WERI-Rb-1 (cell line): ENCODE measurements at regions not wholly inside any gene's neighbourhood (a gene's known extent, or its start where the extent isn't known, plus 50 kb on each side); places are given as distances from the start of the nearest gene placed in this dataset.

Experiments used
- DNase-seq: peaks from one replicate; pipeline ENCODE4 v3.0.0-alpha.2; 2020
- H3K27ac ChIP-seq: fragments of 250-450 bp; sonication (Bioruptor Pico); 2 replicates; pipeline ENCODE4 v1.5.1; 2020; ENCODE audit warnings: mild to moderate bottlenecking, moderate library complexity
- H3K27me3 ChIP-seq: fragments of 250-450 bp; sonication (Bioruptor Pico); 2 replicates; pipeline ENCODE4 v1.5.1; 2021; ENCODE audit warnings: mild to moderate bottlenecking, low read depth, moderate library complexity; ENCODE audit not compliant: insufficient read depth, severe bottlenecking
- H3K36me3 ChIP-seq: fragments of 250-450 bp; sonication (Bioruptor Pico); 2 replicates; pipeline ENCODE4 v1.5.1; 2020; ENCODE audit warnings: mild to moderate bottlenecking, moderate library complexity
- H3K4me3 ChIP-seq: 2 replicates; pipeline ENCODE4 v1.5.1; 2011; ENCODE audit warnings: low read depth, mild to moderate bottlenecking, control low read depth, low read length
- H3K9me3 ChIP-seq: fragments of 250-450 bp; sonication (Bioruptor Pico); 2 replicates; pipeline ENCODE4 v1.5.1; 2021; ENCODE audit warnings: mild to moderate bottlenecking, moderate library complexity; ENCODE audit not compliant: severe bottlenecking
- TF ChIP-seq, protein P1 (sequence below): IDR thresholded peaks from 2 replicates; pipeline ENCODE4 v1.5.1; 2011; ENCODE audit warnings: low read depth, mild to moderate bottlenecking, control low read depth, inconsistent platforms, low read length

DNA sequence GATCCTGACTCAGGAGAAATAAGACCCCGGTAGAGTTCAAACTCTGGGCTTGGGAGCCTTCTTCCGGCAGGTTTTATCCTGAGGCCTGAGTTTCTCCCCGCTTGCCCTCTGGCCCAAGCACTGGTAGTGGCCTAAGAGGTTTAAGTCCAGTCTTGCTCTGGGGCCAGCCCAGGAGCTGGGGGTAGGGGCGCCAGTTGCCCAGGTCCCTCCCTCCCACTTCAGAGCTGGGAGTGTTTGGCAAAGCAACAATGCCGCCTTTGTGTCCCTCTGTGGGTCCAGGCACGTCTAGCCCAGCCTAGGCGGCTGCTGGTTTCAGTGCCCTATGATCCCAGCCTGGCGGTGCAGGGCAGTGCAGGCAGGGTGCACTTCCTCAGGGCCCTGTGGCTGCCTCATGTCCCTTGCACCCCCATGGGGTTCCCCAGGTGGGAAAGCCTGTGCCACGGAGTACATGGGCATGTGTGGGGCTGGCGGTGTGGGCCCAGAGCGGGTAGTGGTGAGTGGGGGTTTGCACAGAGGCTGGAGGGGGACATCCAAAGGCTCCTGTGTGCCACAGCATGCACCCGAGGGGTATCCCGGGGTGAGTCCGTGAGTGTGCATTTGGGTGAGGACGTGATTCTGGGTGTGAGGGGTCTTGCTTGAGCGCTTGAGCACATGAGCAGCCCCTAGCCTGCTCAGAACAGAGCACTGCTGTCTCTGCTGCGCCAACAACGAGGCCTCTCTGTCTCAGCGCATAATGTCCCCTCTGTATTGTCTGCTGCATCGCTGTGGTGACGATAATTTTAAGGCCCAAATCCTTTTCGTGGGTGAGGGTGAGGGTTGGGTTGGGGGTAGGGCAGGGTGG is 61.7 kb upstream of the PSD2 start:
- no peak overlapping the region for H3K4me3 ChIP-seq
- no peaks in the 10 kb centered on the region for H3K27me3 ChIP-seq
- no peaks in the 10 kb centered on the region for H3K36me3 ChIP-seq
- peak; percentile 72 for DNase-seq
- TF ChIP-seq, protein P1, sequence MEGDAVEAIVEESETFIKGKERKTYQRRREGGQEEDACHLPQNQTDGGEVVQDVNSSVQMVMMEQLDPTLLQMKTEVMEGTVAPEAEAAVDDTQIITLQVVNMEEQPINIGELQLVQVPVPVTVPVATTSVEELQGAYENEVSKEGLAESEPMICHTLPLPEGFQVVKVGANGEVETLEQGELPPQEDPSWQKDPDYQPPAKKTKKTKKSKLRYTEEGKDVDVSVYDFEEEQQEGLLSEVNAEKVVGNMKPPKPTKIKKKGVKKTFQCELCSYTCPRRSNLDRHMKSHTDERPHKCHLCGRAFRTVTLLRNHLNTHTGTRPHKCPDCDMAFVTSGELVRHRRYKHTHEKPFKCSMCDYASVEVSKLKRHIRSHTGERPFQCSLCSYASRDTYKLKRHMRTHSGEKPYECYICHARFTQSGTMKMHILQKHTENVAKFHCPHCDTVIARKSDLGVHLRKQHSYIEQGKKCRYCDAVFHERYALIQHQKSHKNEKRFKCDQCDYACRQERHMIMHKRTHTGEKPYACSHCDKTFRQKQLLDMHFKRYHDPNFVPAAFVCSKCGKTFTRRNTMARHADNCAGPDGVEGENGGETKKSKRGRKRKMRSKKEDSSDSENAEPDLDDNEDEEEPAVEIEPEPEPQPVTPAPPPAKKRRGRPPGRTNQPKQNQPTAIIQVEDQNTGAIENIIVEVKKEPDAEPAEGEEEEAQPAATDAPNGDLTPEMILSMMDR: no peak
- H3K9me3 ChIP-seq: no peaks in the 10 kb centered on the region
- peak overlapping the region; percentile 81 for H3K27ac ChIP-seq

DNA sequence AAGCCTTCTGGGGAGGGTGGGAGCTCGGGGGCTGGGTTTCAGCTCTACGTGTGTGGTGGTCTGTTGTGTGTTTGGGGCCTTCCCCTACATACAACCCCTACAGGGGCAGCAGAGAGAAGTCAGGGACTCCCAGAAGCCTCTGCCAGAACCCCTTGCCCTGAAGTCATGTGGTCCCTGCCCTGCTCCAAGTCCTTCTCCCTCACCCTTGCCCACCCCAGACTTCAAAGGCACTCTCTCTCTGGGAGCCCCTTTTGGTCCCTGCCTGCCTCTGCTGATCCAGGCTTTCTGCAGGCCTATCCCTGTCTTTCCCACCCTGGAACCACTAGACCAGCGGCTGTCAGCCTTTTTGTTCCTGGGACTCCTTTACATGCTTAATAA is 61.1 kb upstream of the PSD2 start:
- DNase-seq: no peak
- Histone ChIP-seq H3K27ac (peak overlapping the region; percentile 81), H3K27me3 (no peaks in the 10 kb centered on the region), H3K4me3 (no peak overlapping the region), H3K36me3 (no peaks in the 10 kb centered on the region), H3K9me3 (no peaks in the 10 kb centered on the region)
- TF ChIP-seq, protein P1: no peak

DNA sequence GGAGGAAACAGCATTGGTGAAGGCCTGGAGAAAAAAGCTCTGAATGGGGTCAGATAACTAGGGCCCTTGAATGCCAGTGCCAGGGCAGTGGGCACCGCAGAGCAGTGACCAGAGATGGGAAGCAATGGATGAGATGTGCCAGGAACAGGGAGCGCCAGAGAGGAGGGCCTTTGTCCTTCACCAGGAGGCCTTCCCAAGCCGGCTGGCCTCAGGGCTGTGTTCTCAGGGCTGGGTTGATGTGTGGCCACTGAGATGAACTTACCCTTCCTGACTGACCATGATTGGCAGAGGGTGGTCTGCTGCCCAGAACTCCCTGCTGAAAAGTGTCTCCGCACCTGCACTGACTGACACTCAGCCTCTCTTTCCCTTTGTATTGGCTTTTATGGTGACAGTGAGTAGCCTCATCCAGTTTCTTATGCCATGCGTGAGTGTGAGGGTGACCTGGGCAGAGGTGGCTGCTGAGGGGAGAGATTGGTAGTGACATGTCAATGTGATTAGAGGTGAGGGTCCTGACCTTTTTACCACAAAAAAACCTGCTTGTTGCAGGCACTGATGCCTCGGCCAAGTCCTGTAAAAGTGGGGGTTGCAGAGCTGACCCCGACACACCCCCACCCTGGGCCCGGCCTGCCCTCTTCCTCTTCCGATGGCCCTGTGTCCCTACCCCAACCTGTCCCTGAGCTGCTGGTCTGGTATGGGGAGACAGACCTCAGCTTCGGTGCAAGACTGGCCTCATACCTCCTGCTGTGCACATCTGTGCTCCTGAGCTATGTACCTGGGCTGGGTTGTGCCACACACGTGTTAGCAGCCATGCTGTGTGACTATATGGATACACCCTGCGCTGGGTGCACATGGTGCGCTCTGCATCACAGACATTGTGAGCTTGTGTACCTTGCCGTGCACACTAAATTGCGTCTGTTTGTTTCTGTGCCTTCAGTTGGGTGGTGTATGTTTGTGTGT is 57.1 kb upstream of the PSD2 start:
- Histone ChIP-seq H3K27me3 (no peaks in the 10 kb centered on the region), H3K4me3 (no peak overlapping the region), H3K9me3 (no peaks in the 10 kb centered on the region), H3K36me3 (no peaks in the 10 kb centered on the region), H3K27ac (peak overlapping the region; percentile 59)
- DNase-seq: no peak
- TF ChIP-seq, protein P1: no peak

DNA sequence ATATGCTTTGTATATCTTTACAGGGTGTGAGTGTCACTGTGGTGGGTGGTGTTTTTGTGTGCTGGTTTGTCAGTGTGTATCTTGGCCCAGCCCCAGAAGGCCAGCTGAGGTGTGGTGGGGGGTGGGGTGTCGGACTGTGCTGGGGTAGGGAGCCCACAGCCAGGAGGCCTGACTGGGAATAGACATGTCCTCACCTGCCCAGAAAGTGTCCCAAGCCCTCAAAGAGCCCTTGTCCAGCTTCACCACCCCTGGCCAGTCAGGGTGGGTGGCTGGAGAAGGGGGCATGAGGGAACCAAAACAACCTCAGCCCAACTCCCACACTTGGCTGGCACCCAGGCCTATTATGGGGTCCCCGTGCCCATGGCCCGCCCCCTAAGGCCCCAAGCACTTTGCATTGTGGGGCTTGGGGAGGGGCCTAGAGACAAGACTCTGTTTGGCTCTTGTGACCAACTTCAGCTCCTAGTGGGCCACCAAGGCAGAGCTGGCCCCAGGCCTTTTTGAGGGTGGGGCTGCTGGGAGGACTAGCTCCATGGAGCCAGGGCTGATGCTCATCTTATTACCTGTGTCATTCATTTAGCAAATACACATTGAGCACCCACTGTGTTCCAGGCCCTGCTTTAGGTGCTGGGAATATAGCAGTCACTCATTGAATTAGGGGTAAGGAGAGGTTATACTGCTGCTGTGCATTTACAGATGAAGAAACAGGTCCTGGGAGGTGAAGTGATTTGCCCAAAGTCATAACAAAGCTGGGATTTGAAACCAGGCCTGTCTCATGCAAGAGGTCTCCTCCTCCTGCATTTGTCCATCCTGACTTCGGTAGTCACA is 56.2 kb upstream of the PSD2 start:
- Histone ChIP-seq H3K9me3 (no peaks in the 10 kb centered on the region), H3K27ac (peak overlapping the region; percentile 59), H3K27me3 (no peaks in the 10 kb centered on the region), H3K4me3 (no peak overlapping the region), H3K36me3 (no peaks in the 10 kb centered on the region)
- TF ChIP-seq, protein P1: no peak
- DNase-seq: no peak

DNA sequence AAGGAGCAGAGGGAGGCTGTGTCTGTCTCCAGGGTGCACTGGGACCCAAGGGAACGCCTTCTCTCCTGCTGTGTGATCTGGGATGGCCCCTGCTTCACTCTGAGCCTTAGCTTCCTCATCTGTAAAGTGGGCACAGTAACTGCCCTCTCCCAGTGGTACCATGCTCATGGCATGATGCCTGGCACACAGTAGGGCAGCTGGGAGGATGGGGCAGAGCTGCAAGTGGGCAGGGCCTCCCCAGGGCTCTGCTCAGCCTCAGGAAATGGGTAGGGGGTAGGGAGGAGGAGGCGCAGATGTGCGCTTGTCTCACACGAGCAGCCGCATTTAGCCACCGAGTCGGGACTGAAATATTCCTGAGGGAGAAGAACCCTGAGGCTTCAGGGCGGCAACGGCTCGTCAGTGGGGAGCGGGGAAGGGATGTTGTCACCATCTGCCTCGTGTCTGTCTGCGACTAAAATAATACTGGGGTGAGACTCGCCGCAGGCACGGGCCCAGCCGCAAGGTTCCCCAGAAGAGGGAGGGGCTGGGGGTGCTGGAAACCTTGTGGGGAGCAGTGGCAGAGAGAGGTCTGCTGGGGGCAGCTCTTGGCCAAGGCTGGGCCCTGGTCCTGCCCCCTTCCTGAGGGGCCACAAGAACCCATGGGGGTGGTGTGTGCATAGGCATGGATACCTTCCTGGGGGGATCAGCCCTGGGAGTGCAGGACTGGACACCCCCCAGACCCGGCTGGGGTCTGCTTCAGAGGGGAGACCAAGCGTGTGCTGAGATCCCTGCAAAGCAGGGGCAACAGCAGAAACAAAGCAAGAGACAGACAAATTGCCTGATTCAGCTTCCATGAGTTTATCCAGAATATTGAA is 55.2 kb upstream of the PSD2 start:
- Histone ChIP-seq H3K4me3 (no peak overlapping the region), H3K27me3 (no peaks in the 10 kb centered on the region), H3K9me3 (no peaks in the 10 kb centered on the region), H3K36me3 (no peaks in the 10 kb centered on the region), H3K27ac (peak overlapping the region; percentile 59)
- no peak for DNase-seq
- TF ChIP-seq, protein P1: no peak
